DMS53 (cell line): ENCODE measurements at regions not wholly inside any gene's neighbourhood (a gene's known extent, or its start where the extent isn't known, plus 50 kb on each side); places are given as distances from the start of the nearest gene placed in this dataset.

ENCODE experiments used
- DNase-seq: peaks from one replicate; lab custom pipeline; 2025; lab: John Stamatoyannopoulos, UW

DNA sequence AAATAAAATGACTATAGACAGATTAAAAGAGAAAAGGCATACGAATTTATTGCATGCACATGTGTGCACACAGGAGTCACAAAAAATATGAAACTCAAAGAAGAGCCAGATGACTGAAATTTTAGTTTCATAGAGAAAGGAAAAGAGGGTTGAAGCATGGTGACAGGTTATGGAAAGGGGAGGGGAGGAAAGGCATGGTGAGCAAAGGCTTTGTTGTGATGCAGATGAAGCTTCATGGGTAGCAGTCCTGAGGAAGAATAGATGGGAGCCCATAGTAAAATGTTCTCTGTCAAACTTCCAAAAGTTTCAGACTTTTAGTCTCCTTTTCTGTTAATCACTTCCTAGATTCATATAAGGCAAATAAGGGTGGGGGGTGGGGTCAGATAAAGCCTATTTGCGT is 612.7 kb upstream of the ATP2B1 start:
- no peak for DNase-seq

DNA sequence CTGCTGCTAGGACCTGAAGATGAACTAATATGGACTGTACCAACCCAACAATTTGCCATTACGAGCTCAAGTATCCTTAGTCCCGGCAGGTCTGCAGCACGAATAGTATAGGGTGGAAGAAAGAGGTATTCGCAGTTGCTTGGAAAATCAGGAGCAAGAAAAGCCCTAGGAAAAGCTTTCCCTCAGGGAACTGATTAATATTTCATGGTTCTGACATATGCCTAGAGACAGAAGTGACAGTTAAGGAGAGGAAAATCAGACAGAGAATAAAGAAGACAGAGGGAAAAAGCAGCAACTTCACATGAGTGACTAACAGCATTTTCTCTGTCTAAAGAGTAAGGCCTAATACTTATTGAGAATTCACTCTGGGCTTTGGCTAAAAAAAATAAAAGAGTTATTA is 602.9 kb upstream of the ATP2B1 start:
- no peak for DNase-seq

DNA sequence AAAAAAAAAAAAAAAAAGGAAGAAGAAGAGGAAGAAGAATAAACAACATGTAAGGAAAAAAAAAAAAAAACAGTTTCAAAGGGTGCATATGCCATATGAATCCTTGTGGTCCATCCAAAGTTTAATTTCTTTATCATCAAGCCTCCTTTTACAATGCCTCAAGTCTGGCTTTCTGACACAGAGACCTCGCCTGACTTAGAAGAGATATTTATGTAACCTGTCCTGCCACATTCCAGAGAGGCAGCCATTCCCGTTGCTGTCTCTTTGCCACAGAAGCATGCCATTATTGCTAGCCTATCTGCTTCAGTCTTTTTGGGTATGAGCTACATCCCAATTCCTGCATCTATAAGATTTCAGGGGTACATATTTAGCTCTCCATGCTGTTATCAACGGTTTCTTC is 596.7 kb upstream of the ATP2B1 start:
- DNase-seq: peak; percentile 56

DNA sequence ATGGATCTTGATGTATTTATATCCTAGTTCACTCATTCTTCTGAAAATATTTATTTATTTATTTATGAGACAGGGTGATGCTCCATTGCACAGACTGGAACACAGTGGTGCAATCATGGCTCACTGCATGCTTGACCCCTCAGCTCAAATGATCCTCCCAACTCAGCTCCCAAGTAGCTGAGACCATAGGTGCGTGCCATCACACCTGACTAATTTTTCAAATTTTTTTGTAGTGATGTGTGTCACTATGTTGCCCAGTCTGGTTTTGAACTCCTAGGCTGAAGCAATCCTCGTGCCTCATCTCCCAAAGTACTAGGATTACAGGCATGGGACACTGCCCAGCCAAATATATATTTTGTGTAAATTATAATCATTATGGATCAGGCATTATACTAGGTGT is 595.6 kb upstream of the ATP2B1 start:
- DNase-seq: no peak

DNA sequence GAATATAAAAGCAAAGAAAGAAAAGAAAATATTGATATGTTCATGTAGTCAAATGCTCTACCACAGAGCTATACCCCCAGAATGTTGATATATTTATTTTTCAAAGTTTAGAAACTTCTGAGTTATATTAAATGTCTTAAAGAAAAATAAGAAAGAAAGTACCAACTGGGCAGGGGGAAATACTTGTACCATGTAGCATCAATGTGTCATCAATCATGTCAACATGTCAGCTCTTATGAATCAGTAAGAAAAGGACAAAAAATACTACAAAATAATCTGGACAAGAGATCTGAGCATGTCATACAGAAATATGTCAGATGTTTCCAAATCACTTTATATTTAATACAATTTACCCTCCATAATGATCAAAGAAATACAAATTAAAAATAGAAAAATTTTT is 595.1 kb upstream of the ATP2B1 start:
- no peak for DNase-seq

DNA sequence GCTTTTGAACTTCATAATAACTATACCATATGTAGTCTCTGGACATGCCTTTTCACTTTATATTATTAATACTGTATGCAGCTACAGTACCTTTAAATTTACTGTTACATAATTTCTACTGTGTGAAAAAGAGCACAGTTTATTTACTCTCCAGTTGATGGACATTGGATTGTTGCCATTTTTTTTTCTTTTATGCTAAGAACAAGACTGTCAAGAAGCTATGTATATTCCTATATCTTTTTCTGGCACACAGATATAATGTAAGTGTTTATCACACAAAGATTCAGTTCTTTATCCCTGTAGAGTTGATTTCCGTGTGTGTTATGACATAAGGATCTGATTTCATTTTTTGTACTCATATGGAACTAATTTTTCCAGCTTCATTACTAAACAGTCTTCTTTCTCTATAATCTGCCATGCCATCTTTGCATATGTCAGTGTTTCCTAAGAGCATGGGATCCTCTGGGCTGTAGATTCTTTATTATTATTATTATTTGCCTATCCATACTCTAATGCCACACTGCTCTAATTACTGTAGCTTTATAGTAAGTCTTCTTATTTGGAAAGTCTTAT is 593.0 kb upstream of the ATP2B1 start:
- peak; percentile 19 for DNase-seq

DNA sequence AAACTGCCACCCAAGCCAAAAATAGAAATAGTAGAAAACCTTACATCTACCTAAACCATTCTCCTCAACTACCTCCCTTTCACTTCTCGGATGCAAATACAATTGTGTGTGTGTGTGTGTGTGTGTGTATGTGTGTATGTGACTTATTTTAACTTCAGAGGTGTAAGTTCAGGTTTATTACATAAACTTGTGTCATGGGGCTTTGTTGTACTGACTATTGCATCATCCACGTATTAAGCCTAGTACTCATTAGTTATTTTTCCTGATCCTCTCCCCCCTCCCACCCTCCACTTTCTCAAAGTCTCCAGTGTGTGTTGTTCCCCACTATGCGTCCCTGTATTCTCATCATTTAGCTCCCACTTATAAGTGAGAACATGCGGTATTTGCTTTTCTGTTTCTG is 592.5 kb upstream of the ATP2B1 start:
- no peak for DNase-seq

DNA sequence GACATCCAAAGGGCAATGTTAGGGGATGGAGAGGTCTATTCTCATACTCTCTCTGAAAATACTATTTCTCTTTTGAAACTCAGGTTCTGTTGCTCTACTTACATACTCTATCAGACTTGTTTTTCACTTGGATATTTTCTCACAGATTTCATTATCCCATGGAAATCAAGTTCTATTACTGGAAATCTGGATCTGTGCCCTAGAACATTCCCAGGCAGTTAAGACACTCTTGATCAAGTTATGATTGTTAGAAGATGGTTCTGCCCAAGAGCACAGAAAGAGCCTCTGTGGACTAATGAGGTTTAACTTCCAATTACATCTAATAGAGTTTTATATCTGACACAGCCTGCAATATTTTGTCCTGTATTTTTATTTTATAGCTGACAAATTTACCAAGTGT is 591.0 kb upstream of the ATP2B1 start:
- no peak for DNase-seq

DNA sequence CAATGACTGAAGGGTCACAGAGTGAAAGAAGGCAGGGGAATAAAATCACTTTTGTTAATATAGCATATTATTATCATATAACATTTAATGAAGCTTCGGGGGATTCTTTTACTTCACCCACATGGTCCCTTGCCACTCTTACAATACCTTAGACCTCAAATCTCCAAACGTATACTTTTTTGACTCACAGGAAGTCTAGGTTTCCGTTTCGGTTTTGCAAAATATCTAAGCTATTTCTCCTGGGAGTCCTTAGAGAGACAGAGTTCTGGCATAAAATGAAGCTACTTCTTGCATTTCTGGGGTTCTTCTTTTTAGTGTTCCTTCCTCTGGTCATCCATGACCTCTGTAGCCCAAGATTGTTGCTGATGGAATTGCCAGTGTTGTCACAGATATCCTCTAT is 590.5 kb upstream of the ATP2B1 start:
- no peak for DNase-seq

DNA sequence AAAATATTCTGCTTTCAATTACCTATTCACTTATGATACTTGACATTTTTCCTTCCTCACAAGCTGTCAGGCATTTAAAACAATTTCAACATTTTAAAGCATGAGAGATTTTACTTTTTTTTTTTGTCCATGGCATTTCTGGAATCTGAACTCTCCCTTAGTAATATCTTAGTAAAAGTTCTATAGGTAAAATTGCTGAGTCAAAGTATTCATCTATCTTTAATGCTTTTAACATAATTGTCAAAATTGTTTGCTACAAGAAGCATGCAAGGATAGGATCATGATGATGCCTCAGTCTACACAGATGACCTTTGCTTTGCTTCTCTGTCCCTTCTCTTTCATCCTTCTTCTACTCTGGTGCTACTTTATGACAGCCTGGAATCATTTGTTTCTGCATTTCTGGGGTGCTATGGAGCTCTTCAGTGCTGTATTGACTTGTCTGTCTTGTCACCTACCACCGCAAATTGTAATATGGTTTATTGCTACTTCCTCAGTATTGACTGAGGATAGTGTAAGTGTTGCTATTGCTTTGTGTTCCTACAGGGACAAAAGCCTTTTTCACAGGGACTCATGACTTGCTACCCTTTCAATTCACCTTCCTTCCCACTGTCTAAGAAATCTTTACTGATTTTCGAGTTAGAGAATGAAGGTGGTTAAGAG is 589.8 kb upstream of the ATP2B1 start:
- DNase-seq: no peak

DNA sequence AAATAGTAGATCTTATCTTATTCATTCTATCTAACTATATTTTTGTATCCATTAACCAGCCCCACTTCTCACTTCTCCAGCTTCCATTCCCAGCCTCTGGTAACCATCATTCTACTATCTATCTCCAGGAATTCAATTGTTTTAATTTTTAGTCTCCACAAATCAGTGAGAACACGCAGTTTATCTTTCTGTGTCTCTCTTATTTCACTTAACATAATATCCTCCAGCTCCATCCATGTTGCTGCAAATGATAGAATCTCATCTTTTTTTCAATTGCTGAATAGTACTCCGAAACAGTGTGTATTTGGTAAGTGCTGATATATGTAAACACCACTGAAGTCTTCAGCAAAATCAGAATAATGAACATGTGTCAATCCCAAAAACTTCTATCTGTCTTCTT is 587.2 kb upstream of the ATP2B1 start:
- DNase-seq: no peak

DNA sequence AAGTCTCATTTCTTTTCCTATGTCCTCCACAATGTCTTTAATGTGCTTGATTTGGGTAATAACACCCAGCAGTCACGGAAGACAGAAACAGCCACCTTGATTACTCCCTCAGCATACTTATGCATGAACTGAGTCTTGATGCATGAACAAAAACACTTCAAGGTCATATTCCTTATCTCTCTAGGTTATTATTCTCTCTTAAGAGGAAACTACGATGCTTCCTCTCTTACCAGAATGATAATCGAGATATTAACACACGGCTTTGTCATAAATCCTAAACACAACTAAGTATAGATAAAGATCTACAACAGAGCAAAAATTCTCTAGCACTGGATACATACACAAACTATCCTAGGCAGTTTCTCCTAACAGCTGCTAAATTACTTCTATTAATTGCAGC is 583.5 kb upstream of the ATP2B1 start:
- DNase-seq: no peak

DNA sequence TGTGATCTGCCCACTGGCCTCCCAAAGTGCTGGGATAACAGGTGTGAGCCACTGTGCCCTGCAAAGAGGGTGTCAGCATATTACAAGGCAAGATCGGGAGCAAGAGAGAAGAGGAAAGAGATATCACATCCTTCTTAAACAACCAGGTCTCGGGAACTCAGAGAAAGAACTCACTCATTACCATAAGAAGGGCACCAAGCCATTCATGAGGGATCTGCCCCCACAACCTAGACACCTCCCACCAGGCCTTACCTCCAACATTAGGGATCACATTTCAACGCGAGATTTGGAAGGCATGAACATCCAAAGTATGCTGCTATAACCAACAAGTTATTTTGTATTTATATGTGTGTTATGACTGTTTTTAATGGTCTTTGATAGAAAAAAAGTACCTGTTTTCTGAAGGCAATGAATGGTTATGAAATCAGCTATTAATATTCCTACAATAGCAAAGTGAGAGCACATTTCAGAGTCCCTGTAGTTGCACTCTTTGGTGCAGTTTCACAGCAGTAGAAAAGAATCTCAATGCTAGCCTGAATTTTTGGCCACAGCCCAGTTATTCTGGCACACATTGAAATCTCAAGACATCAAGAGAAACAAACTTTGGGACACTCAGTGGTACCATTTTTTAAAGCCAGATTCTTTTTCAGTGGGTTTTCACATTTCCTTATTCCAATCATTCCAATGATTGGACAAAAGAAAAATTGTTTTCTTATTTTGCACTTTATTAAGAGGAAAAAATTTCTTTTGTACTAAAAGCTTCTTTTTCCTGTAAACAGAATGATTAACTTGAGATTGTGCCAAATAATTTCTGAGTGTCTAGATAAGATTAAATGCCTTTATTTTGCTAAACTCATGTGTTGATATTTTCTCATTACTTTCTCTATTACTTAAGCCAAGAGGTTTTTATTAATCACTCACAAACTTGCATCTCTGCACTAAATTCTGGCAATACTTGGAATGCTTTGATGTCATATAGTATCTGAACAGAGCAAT is 582.6 kb upstream of the ATP2B1 start:
- no peak for DNase-seq

DNA sequence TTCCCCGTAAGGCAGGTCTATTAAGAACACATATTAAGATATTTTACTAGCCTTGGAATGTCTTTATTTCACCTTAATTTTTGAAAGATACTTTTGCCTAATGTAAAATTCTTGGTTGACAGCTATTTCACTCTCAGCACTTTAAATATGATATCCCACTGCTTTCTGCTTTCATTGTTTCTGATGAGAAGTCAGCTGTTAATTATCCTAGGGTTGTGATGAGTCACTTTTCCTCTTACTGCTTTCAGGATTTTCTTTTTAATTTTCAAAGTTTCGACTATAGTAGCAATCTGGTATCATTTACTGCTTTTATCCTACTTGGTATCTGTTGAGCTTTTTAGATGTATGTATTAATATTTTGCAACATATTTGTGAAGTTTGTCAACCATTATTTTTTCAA is 578.9 kb upstream of the ATP2B1 start:
- DNase-seq: peak; percentile 42

DNA sequence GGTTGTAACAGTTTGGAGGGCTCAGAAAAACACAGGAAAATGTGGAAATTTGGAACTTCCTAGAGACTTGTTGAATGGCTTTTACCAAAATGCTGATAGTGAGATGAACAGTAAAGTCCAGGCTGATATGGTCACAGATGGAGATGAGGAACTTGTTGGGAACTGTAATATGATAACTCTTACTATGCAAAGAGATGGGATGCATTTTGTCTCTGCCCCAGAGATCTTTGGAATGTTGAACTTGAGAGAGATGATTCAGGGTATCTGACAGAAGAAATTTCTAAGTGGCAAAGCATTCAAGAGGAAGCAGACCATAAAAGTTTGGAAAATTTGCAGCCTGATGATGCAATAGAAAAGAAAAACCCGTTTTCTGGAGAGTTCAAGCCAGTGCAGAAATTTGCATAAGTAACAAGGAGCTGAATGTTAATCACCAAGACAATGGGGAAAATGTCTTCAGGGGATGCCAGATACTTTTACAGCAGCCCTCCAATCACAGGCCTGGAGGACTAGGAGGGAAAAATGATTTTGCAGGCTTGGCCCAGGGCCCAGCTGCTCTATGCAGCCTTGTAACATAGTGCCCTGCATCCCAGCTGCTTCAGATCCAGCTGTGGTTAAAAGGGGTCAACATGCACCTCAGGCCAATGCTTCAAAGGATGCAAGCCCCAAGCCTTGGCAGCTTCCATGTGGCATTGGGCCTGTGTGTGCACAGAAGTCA is 572.7 kb upstream of the ATP2B1 start:
- no peak for DNase-seq

DNA sequence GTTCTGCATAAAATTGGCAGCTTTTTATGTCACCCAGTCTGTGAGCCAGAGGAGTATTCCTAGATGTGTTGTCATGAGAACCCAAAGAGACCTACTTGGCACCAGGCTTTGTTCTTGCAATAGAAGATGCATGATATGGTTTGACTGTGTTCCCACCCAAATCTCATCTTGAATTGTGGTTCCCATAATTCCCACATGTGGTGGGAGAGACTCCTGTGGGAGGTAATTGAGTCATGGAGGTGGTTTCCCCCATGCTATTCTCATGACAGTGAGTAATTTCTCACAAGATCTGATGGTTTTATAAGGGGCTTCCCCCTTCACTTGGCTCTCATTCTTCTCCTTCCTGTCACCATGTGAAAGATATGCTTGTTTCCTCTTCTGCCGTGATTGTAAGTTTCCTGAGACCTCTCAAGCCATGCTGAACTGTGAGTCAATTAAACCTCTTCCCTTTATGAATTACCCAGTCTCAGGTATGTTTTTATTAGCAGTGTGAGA is 572.0 kb upstream of the ATP2B1 start:
- DNase-seq: no peak

DNA sequence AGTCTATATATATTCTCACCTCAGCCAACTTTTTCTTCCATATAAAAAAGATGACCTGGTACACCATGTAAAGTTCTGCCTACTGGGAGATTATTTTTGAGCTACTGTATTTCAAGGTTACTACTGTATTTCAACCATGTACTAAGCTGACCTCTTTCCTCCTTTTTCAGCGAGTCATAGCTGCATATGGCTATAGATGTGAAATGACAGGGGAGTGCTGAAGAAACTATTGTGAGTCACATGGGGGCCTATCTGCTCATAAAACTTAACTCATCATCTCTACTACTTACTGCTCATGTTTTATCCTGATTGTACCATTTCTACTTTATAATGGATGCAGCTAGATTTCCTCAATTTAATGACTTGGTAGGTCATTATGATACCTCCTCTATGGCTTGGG is 571.4 kb upstream of the ATP2B1 start:
- no peak for DNase-seq

DNA sequence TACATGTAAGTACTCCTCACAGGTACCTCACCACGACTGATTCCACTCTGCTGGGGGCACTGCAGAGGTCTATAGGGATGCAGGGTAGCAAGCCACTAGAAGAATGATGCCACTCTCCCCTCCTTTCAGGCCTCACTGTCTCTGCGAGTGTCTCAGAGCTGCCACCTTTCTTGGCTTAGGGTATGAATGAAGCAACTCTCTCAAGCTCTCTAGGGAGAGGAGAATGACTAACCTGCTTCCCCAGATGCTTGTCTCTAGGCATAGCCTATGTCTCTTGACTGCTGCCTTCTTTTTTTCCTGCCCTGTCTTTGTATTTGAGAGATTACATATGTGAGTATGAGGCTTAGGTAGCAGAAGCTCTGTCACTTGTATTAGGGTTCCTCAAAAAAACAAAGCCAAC is 566.5 kb upstream of the ATP2B1 start:
- DNase-seq: no peak

DNA sequence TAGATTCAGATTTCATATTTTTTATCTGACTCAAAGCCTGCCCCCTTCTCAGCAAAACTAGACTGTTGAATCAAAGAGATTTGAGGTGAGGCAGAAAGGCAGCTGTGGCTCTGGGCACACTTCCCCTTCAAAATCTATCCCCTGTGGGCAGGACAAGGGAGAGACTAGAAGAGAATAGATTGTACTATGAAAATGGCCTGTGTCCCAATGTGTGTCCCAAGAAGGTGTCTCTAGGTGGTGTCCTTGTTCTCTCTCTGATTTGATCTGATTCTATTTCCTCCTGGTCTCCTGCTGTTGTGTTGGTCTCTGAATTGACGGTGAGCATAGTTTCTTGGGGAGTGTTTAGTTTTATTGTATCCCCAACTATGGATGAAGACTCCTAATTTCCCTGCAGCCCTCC is 565.8 kb upstream of the ATP2B1 start:
- DNase-seq: peak; percentile 51

DNA sequence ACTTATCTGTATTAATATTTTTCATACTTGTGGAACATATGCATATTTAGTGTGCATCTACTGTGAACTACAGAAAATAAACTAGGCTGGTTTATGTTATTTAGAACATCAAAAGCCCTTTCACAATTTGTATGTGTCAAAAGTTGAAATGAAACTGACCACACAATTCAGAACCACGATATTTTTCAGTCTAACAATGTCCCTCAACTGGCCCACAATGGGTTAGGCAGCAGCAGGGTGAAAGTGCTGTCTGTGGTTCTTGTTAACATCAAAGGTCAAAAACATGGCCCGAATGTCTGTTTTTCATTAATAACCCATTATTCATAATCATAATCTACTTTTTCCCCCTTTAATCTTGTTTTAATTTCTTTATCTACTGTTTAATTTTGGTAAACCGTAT is 559.9 kb upstream of the ATP2B1 start:
- no peak for DNase-seq

DNA sequence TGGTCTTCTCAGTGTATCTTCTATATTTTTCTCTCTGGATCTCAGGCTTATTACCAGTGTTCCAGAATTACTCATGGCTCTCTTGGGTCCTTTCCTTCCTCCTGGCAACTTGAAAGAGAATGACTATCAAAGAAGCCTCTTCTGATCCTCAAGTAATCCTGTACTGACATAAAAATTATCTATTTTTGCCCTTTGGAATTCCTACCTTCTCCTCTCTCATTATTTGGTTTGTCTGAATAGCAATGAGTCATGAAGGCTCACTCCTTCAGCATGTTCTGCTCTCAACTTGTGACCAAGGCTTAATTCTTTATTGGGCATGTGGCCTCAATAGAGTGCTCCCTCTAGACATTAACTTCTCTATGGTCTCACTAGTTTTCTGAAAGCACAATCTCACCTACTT is 553.6 kb upstream of the ATP2B1 start:
- DNase-seq: peak; percentile 29

DNA sequence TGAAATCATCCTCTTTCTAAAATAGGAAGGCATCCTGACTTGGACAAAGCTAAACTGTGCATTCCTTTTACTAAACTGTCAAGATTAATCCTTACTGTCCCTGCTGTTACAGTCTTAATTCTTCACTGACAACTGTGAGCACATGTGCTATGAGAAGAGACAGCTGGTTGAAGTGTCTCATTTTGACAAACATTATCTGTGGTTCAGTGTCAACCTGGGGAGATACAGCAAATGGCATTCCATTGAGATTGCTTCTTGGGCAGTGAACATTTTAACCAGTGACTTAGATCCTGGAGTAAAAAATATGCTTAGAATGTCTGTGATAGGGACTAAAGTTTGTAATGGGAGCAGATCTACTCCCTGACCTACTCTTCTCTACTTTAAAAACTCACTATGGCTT is 552.6 kb upstream of the ATP2B1 start:
- no peak for DNase-seq
